NCI-H748 (cell line): ENCODE measurements at regions not wholly inside any gene's neighbourhood (a gene's known extent, or its start where the extent isn't known, plus 50 kb on each side); places are given as distances from the start of the nearest gene placed in this dataset.
A peak's percentile ranks its signal among the peaks of the same experiment; 100 is the strongest.
"Not testable (repeated sequence)": the region's sequence is repeated elsewhere in the genome, so short reads cannot be mapped to it uniquely, and the experiment has no call there.

Source experiments
- DNase-seq: peaks from one replicate; lab custom pipeline; 2025; ENCODE audit not compliant: unreplicated experiment; lab: John Stamatoyannopoulos, UW

DNA sequence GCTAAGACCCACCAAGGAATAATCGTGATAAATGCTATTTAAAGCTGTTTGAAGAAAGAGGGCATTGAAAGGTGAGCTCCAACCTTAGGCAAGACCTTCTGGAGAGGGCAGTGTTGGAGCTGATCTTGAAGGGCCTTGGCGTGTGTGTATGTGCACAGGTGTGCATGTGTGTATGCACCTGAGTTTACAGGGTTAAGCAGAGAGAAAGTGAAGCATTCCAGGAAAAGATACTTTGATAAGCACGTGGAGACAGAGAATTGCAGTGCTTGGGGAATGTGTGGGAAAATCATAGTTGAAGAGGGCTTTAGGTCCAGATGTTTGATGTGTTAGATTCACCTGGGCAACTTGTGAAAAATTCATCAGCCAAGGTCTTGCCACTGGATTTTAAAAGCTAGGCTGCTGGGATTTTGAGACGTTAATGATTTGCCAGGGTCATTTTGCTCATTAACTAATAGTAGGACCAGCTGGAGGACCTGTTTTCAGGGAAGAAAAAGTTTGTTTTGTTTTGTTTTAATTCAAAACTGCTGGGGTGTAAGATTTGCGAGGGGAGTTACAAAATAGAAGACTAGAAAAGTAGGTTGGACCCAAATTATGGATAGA is 78.3 kb upstream of the ANKRD55 start:
- DNase-seq = no peak

DNA sequence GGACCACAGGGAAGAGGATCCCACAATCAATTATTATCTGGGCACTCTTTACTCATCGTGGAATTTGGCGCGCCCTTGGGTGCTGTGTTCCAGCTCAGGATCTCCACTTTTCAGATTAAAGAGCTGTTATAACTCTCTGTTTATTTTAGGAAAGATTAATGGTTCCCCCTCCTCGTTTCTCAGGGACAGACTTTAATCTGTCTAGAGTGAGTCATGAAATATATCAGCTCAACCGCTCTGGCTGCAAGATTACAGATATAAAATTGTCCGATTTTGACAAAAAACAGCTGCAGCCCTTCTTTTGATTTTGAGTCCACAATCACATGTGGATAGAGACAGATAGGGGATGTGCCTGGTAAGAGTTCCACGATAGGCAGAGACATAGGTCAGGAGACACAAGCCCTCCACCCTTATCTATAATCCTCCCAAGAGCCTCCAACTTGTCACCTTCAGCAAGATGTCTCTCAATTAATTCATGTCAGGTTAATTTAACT is 77.6 kb upstream of the ANKRD55 start:
- no peak for DNase-seq

DNA sequence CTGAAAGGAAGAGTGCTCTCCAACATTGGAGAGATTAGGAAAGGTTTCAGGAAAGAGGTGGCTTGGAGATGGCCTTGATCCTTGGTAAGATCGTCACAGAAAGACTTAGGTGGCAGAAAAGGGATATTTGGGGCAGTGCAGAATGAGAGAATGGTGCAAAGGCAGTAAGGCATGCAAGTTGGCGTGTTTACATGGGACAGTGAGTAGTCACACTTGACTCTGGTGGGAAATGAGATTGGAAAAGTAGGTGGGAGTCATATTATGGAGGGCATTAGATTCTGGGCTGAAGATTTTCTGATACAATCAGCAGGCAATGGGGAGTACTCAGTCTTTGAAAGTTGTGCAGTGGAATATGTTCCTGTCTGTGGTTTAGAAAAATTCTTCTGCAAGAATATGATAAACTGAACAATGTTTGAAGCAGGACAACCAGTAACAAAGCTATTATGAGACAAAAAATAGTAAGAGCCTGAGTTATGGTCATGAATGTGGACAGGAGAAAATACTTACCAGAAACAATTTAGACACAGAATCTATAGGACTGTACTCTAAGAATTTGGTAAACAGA is 76.2 kb upstream of the ANKRD55 start:
- no peak for DNase-seq

DNA sequence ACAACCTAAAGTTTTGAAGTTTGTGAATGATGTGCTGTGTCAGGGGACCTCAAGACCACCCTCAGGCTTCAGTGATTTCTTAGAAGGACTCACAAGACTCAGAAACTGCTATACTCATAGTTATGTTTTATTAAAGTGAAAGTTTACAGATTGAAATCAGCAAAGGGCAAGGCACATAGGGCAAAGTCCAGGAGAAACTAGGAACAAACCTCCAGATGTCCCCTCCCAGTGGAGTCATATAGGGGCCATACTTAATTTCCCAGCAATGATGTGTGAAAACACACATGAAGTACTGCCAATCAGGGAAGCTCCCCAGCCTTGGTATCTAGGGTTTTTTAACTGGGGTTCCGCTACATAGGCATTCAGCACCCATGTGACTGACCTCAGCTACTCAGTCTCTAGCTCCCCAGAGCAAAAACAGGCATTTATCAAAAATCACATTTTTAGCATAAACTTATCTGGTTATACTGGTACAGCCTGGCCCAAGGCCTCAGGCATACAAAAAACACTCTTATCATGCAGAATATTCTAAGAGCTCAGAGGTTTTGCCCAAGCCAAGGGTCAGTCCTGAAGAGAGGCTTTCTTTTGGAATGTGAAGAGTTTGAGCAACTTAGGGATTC is 74.7 kb upstream of the ANKRD55 start:
- no peak for DNase-seq

DNA sequence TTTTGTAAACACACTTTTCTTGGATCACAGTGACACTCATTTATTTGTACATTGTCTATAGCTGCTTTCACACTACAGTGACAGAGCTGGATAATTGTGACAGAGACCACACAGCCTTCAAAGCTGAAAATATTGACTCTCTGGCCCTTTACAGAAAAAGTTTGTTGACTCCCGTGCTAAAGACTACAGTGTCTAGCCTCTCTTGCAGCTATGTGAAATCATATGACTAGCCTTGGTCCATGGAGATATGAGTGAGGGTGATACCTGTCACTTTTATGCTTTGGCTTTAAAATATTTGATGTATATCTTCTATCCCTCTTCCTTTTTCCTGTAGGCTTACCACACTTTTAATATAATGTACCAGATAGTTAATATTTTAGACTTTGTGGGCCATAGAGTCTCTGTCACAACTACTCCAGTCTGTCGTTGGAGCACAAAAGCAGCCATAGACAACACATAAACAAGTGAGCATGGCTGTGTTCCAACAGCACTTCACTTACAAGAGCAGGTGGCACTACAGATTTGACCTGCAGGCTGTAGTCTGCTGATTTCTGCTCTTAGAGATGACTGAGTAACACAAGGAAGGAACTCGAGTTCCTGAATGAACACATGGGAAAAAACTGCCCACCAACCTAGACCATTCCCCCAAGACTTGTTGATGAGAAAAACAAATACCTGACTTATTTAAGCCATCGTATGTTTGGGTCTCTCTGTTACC is 73.5 kb upstream of the ANKRD55 start:
- DNase-seq = peak; percentile 38

DNA sequence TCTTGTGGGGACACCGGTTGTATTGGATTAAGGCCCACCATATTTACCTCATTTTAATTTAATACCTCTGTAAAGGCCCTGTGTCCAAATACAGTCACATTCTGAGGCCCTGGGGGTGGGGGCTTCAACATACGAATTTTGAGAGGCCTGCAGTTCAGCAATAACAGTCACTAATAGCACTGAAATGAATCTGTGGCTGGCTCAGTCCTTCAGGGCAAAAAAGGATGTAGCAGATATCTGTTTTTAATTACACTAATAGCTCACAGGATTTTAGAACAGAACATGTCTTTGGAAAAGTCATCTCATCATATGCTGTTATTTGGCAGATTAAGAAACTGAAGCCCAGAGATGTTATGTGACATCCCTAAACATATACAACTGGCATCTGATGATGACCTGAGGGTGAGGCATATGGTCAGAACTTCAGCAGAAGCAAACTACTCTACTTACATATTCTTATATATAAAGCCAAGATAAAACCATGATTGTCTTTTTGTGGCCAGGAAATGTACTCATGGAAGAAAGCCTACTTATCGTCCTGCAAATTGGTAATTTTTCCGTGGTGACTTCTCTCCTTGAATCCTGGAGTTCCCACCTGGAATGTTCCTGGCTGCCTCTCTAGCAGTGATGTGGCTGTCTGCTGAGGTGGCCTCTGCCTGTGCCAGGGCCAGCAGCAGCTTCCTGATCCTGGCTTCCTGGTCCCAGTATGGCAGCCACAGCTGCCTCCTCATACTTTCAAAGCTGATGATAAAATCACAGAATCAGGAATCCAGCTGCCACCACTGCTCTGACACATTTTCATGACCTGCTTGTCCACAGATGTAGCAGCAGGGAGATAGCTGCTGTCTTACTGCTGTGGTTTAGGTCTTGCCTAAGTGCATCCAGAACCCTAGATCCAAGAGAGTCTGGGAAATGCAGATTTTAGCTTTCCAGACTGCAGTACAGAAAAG is 72.1 kb upstream of the ANKRD55 start:
- DNase-seq = no peak

DNA sequence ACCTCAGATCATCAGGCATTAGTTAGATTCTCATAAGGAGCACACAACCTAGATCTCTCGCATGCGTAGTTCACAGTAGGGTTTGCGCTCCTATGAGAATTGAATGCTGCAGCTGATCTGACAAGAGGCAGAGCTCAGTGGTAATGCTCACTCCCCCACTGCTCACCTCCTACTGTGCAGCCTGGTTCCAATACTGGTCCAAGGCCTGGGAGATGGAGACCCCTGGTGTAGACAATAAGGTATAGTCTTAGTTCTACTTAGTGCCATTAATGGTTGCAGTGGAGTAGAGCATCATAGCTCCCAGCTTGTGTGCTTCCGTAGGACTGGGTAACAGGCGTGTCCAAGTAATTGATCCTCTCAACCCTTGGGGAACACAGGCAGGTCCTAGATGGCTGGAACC is 70.4 kb upstream of the ANKRD55 start:
- DNase-seq = no peak

DNA sequence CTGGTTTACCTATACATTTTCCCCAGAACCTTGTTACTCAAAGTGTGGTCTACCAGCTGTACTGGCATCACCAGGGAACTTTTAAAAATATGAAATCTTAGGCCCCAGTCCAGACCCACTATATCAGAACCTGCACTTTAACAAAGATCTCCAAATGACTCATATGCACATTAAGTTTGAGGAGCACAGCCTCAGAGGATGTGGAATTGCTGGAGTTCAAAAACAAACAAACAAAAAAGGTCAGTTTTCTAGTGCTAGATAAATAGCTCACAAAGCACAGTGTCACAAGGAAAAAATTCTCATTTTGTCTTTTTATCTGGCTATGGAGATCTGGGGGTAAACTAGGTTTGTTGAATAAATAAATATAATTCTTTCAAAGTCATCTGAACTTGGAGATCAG is 68.9 kb upstream of the ANKRD55 start:
- DNase-seq = no peak

DNA sequence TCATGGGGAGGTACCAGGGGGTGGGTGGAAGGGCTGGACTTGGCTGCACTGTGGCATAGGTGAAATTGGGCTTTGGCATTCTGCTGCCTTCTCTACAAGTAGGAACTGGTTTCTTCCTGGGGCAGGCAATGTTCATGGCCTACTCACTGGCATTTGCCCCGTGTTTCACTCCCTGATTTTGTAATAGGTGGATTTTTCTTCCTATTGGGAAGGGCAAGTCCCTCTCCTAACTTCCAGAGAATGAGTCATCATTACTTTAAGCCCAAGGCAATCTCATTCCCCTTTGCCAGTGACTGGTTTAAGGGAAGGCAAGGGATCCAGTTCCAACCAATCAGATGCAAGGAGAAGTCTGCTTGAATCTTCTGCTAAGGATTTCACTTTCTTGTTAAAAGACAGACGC is 67.9 kb upstream of the ANKRD55 start:
- DNase-seq = no peak

DNA sequence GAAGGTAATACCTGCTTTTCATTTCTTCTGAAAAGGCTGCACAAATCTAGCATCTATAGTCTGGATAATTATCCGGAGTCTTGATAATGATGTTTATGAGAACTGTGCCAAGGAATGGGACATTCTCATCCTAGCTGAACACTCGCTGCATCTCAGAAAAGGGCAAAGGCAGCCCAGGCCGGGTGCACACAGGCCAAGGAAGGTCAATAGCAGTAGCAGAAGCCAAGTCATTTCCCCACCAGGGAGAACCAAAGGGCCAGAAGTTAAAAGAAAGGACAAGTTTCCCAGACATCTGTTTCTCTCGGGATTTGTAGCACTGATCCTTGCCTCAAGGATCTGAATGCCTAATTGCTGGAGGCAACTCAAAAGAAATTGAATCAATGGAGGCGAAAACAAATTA is 66.1 kb upstream of the ANKRD55 start:
- DNase-seq = no peak

DNA sequence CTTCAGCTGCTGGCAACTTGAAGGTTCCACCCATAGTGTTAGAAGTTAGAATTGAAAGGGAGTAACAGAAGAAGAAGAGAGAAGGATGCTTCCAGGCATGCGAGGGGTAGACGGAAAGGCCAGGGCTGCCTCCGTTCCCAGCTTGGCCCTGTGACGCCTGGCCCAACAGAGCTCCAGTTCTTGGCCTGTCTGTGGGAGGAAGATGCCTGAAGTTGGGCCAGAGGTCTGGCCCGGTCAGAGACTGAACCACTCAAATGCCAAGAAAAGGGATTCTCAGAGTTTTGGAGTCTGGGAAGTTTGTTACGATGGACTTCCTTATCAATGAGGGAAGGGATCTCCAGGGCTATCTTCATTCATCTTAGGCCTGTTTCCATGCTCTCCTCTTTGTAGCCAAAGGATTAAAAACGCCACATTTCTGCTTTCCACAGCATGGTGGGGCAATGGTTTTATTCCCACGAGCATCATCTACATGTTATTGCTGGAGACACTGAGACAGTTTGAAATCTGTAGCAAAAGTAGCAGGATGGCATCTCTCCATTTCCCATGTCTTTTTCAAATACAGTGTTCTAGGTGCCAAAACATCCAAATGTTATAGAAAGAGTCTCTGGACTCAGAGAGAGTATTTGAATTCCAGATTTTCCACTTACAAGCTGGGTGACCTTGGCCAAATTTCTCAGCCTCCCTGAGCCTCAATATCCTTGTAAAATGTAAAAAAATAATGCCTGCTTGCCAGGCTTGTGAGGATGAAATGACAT is 65.4 kb upstream of the ANKRD55 start:
- DNase-seq = no peak

DNA sequence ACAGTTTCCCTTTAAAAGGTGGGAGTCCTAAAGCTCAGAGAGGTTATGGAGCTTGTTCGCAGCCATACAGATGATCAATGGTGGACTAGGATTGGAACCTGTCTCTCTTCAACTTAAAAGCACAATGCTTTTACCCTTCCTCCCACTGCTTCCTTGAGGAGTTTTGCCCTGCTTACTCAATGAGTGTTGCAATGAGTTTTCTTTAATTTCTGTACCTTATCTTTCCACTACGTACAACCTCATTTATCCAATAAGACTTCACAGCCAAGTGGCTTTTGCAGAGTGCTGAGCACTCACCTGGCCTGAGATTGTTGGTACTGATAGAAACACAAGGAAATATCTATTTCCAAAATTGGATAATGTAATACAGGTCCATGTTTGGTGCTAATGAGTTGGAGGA is 64.7 kb upstream of the ANKRD55 start:
- DNase-seq = no peak

DNA sequence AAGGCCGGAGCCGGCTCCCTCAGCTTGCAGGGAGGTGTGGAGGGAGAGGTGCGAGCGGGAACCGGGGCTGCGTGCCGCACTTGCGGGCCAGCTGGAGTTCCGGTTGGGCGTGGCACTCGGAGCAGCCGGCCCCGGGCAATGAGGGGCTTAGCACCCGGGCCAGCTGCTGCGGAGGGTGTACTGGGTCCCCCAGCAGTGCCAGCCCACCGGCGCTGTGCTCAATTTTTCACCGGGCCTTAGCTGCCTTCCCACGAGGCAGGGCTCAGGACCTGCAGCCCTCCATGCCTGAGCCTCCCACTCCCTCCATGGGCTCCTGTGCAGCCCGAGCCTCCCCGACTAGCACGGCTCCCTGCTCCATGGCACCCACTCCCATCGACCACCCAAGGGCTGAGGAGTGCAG is 62.2 kb upstream of the ANKRD55 start:
- DNase-seq = not testable (repeated sequence)

DNA sequence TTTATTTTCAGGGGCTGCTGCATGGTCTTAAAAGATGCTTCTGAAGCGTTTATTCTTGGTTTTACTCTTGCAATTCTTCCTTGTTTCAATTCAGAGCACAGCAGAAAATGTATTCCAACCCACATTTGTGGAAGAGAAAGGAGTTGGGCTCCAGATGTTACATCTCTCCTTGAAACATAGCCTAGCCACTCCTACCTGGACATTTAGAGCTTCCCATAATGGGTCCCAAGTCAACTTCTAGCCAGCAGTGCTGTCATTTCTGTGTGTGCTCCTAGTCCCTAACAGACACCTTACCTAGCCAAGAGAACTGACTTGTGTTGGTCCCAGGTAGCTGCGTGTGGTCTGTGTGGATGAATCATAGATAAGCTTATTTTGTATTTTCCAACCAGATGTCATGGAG is 61.2 kb upstream of the ANKRD55 start:
- no peak for DNase-seq

DNA sequence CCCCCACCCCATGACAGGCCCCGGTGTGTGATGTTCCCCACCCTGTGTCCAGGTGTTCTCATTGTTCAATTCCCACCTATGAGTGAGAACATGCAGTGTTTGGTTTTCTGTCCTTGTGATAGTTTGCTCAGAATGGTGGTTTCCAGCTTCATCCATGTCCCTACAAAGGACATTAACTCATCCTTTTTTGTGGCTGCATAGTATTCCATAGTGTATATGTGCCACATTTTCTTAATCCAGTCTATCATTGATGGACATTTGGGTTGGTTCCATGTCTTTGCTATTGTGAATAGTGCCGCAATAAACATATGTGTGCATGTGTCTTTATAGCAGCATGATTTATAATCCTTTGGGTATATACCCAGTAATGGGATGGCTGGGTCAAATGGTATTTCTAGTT is 59.7 kb upstream of the ANKRD55 start:
- not testable (repeated sequence) for DNase-seq

DNA sequence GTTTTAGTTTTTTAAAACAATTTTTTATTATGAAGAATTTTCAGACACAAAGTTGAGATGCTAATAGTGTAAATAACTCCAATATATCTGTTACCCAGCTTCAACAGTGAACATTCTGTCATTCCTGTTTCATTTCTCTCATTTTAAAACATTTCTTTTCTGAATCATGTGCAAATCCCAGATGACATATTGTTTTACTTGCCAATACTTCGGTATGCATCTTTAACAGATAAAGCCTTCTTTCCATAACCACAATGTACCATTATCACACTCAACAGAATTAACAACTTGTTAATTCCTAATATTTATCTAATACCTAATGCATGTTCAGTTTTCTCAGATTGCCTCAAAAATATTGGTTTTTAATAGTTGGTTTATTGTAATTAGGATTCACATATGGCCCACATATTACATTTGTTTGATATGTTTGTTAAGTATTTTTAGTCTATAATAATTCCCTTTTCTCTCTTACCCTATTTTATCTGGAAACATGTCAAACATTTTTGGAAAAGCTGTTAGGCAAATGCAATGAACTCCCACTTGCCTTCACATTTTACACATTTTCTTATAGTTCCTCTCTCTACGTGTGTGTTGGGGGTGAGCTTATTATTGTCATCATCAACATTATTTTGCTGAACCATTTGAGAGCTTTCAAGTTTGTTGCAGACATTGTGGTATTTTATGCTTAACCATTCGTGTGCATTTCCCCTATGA is 58.7 kb upstream of the ANKRD55 start:
- no peak for DNase-seq

DNA sequence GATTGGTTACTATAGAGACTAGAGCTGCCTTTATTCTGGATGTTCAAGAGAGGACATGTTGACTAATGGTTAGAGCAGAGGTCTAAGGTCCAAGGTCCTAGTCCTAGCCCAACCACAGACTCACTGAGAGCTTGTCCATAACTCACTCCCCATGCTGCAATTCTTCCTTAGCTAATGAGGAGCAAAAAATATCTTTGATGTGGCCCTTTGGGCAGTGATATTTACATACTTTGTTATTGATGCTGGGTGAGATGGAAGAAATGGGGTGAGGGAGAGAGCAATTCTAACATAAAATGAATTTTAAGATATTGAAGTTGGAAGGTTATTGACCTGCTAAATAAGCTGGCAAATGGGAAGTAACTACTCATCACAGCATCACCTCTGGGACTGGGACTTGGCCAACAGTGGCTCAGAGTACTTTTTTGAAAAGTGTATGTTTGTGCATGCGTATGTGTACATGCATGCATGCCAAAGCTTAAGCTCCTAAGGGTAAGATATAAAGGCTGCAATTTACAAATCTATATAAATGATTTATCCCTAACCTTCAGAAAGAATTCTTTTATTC is 58.0 kb upstream of the ANKRD55 start:
- DNase-seq = no peak

DNA sequence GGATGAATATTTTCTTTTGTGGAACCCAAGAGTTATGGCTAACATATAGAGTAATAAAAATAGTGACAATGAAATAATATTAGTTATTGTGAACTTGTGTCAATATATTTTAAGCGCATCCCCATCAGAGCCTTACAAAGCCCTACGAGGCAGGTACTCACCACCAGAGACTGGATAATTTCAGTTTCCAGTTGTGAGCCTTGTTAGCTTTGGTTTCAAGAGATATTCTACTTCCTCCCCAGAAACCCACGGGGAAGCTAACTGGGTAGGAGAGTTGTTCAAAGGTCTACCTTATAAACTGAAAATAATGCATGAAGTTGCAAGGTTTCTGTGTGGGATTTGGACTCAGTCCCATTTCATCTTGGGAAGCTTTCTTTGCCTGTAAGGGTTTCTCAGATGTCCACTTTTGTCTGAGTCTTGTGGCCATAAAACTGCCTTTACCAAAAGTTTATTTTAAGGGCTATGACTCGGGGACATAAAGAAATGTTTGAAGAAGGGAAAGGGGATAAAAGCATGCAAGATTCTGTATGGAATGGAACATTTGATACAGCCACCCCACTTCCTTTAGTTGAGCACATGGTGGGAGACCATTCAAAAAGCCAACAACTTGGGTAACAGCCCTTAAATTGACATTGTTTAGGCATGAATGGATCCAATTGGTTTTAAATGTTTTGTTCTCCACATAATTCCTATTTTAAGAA is 57.4 kb upstream of the ANKRD55 start:
- DNase-seq = no peak

DNA sequence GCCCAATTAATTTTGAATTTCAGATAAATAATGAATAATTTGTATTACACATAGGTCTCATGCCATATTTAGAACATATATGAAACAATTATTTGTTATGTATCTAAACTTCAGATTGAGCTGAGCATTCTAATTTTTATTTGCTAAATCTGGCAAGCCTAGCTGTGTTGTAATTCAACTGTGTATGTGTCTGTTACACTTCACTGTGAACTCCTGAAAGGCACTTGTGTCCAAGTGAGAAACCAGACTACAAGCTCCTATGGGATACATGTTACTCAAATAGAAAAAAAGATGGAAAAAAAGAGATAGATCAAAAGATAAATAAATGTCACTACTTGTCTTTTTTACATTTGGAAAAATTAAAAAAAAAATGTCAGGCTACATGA is 56.5 kb upstream of the ANKRD55 start:
- DNase-seq = no peak
